Peyer's patch (tissue), 4 donors: ENCODE measurements at regions not wholly inside any gene's neighbourhood (a gene's known extent, or its start where the extent isn't known, plus 50 kb on each side); places are given as distances from the start of the nearest gene placed in this dataset.

Source experiments
- POLR2A ChIP-seq, 2 donors: fragments of 450-650 bp; IDR thresholded peaks; one replicate each; pipeline ENCODE4 v1.5.1; 2017; ENCODE audit warnings: antibody characterized with exemption in 2 of 2, mild to moderate bottlenecking in 2 of 2, moderate library complexity in 2 of 2
- TF ChIP-seq, protein P1 (sequence below), 6 experiments: fragments of 450-650 bp in 4 of 6; fragments of 200-600 bp in 2 of 6; sonication (generic) in 1 of 6; IDR thresholded peaks; one replicate each; pipeline ENCODE4 v1.5.1; 2017 to 2019; ENCODE audit warnings: antibody characterized with exemption in 6 of 6, mild to moderate bottlenecking in 3 of 6, moderate library complexity in 1 of 6

DNA sequence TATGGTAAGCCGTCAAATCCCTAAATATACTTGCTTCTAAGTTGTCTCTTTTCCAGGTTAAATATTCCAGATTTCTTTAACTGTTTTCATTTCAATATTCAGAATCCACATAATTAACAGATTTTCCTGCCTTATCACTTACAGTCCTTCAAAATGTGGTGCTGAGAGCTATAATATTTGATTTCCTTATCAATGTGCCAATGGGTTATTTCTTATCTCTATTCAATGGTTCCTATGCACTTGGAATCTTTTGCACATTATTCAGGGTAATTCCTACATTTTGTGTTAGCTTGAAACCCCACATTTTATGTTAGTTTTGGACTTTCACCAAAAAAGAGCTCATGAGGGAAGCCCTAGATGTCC is 173.5 kb downstream of the ZFP36L2 start:
- TF ChIP-seq, protein P1, sequence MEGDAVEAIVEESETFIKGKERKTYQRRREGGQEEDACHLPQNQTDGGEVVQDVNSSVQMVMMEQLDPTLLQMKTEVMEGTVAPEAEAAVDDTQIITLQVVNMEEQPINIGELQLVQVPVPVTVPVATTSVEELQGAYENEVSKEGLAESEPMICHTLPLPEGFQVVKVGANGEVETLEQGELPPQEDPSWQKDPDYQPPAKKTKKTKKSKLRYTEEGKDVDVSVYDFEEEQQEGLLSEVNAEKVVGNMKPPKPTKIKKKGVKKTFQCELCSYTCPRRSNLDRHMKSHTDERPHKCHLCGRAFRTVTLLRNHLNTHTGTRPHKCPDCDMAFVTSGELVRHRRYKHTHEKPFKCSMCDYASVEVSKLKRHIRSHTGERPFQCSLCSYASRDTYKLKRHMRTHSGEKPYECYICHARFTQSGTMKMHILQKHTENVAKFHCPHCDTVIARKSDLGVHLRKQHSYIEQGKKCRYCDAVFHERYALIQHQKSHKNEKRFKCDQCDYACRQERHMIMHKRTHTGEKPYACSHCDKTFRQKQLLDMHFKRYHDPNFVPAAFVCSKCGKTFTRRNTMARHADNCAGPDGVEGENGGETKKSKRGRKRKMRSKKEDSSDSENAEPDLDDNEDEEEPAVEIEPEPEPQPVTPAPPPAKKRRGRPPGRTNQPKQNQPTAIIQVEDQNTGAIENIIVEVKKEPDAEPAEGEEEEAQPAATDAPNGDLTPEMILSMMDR (IDR thresholded peaks at IDR 0.05) = no peak
- no peak for TF ChIP-seq POLR2A (IDR thresholded peaks at IDR 0.05)
